Neural cell (in vitro differentiated cells): ENCODE measurements at regions not wholly inside any gene's neighbourhood (a gene's known extent, or its start where the extent isn't known, plus 50 kb on each side); places are given as distances from the start of the nearest gene placed in this dataset.

Experiments used
- H2AFZ ChIP-seq: fragments of 200-600, 300-800 bp; sonication (generic), shearing (Covaris generic); 2 replicates; pipeline ENCODE4 v1.6.0; 2014; ENCODE audit warnings: low read depth, mild to moderate bottlenecking, antibody characterized with exemption, low read length, moderate library complexity
- H3F3A ChIP-seq: fragments of 200-600 bp; shearing (Covaris generic); 2 replicates; pipeline ENCODE4 v1.6.1; 2016; ENCODE audit warnings: mild to moderate bottlenecking, moderate library complexity, mixed read lengths, antibody characterized with exemption, low read length; ENCODE audit not compliant: insufficient read depth, poor library complexity, severe bottlenecking
- H3K27ac ChIP-seq: fragments of 200-600, 300-800 bp; sonication (generic), shearing (Covaris generic); 2 replicates; pipeline ENCODE4 v1.5.1; 2014; ENCODE audit warnings: mild to moderate bottlenecking, low read length, moderate library complexity
- H3K27me3 ChIP-seq: fragments of 300-800, 200-600 bp; sonication (generic), shearing (Covaris generic); 2 replicates; pipeline ENCODE4 v1.6.0; 2014; ENCODE audit warnings: mild to moderate bottlenecking, low read depth, low read length, moderate library complexity; ENCODE audit not compliant: insufficient read depth
- H3K36me3 ChIP-seq: fragments of 300-800, 200-600 bp; sonication (generic), shearing (Covaris generic); 2 replicates; pipeline ENCODE4 v1.5.1; 2014; ENCODE audit warnings: mild to moderate bottlenecking, antibody characterized with exemption, low read length, moderate library complexity; ENCODE audit not compliant: insufficient read depth
- H3K4me2 ChIP-seq: fragments of 300-800, 200-600 bp; sonication (generic), shearing (Covaris generic); 2 replicates; pipeline ENCODE4 v1.6.0; 2014; ENCODE audit warnings: mild to moderate bottlenecking, low read length
- H3K4me3 ChIP-seq: fragments of 300-800, 200-600 bp; sonication (generic), shearing (Covaris generic); 2 replicates; pipeline ENCODE4 v1.5.1; 2014; ENCODE audit warnings: mild to moderate bottlenecking, low read length, moderate library complexity
- H3K79me2 ChIP-seq: fragments of 200-600 bp; shearing (Covaris generic); replicated peaks from 2 replicates; pipeline ENCODE4 v1.6.0; 2014; ENCODE audit warnings: mild to moderate bottlenecking, low read length, moderate library complexity; ENCODE audit not compliant: insufficient read depth
- H3K9ac ChIP-seq: fragments of 300-800, 200-600 bp; sonication (generic), shearing (Covaris generic); 2 replicates; pipeline ENCODE4 v1.6.1; 2016; ENCODE audit warnings: mild to moderate bottlenecking, low read length, mixed read lengths
- H3K9me2 ChIP-seq: fragments of 200-600 bp; shearing (Covaris generic); 2 replicates; pipeline ENCODE4 v1.6.1; 2016; ENCODE audit warnings: mild to moderate bottlenecking, low read length, mixed read lengths; ENCODE audit not compliant: insufficient read depth
- H3K9me3 ChIP-seq: fragments of 200-600, 300-800 bp; sonication (generic), shearing (Covaris generic); 2 replicates; pipeline ENCODE4 v1.6.1; 2016; ENCODE audit warnings: mild to moderate bottlenecking, mixed run types, low read length, moderate library complexity, mixed read lengths
- H4K20me1 ChIP-seq: fragments of 200-600 bp; shearing (Covaris generic); 2 replicates; pipeline ENCODE4 v1.6.1; 2016; ENCODE audit warnings: mild to moderate bottlenecking, mixed run types; ENCODE audit not compliant: insufficient read depth
- EP300 ChIP-seq: fragments of 450-650 bp; conservative IDR thresholded peaks from 2 replicates; pipeline ENCODE4 v1.6.1; 2014; ENCODE audit warnings: antibody characterized with exemption, mild to moderate bottlenecking, moderate library complexity; ENCODE audit not compliant: poor library complexity, severe bottlenecking
- EZH2 ChIP-seq: fragments of 200-600, 300-800 bp; shearing (Covaris generic), sonication (generic); IDR thresholded peaks from 2 replicates; pipeline ENCODE4 v1.6.1; 2014; ENCODE audit warnings: antibody characterized with exemption, low read length, borderline replicate concordance, mild to moderate bottlenecking; ENCODE audit not compliant: insufficient read depth, poor library complexity, severe bottlenecking
- MXI1 ChIP-seq: fragments of 450-650 bp; conservative IDR thresholded peaks from 2 replicates; pipeline ENCODE4 v1.6.1; 2014; ENCODE audit warnings: antibody characterized with exemption, mild to moderate bottlenecking; ENCODE audit not compliant: poor library complexity, severe bottlenecking
- POLR2AphosphoS5 ChIP-seq: IDR thresholded peaks from 2 replicates; pipeline ENCODE4 v1.6.1; 2012
- RAD21 ChIP-seq: fragments of 450-650 bp; conservative IDR thresholded peaks from 2 replicates; pipeline ENCODE4 v1.6.1; 2014; ENCODE audit warnings: antibody characterized with exemption, mild to moderate bottlenecking, moderate library complexity
- SMC3 ChIP-seq: fragments of 450-650 bp; conservative IDR thresholded peaks from 2 replicates; pipeline ENCODE4 v1.6.1; 2014; ENCODE audit warnings: antibody characterized with exemption, mild to moderate bottlenecking, moderate library complexity; ENCODE audit not compliant: poor library complexity
- TAF1 ChIP-seq: IDR thresholded peaks from 2 replicates; pipeline ENCODE4 v1.6.1; 2012; ENCODE audit warnings: low read depth
- TF ChIP-seq, protein P1 (sequence below): fragments of 450-650 bp; IDR thresholded peaks from 2 replicates; pipeline ENCODE4 v1.5.1; 2014; ENCODE audit warnings: antibody characterized with exemption, mild to moderate bottlenecking, moderate library complexity; ENCODE audit not compliant: poor library complexity, severe bottlenecking
- TF ChIP-seq, protein P2 (sequence below): IDR thresholded peaks from 2 replicates; pipeline ENCODE4 v1.6.1; 2012; ENCODE audit warnings: borderline replicate concordance

DNA sequence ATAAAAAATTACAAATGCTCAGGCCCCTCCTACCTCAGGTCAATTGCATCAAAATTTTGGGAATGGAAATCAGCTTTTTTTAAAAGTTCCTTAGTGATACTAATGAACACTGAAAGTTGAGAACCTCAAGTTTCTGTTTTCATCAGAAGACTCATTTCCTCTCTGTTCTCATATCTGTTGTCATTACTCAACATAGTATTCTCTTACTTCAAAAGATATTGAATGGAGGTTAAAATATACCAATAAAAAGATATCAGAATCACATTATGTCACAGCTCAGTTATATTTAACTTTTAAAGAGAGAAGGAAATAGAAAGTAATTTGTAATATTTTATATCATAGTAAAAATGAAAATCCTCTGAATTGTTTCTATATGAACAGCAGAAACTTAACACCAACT is 959.4 kb upstream of the LRRTM1 start:
- Histone ChIP-seq H2AFZ (no peak overlapping the region), H3K9me3 (no peaks in the 10 kb centered on the region), H3K9me2 (no peaks in the 10 kb centered on the region), H3F3A (no peaks in the 10 kb centered on the region), H4K20me1 (no peaks in the 10 kb centered on the region), H3K79me2 (no peaks in the 10 kb centered on the region), H3K4me3 (no peak overlapping the region), H3K27me3 (no peaks in the 10 kb centered on the region), H3K36me3 (no peaks in the 10 kb centered on the region), H3K9ac (no peak overlapping the region), H3K4me2 (no peak overlapping the region), H3K27ac (no peak overlapping the region)
- no peak for TF ChIP-seq RAD21
- TF ChIP-seq, protein P1, sequence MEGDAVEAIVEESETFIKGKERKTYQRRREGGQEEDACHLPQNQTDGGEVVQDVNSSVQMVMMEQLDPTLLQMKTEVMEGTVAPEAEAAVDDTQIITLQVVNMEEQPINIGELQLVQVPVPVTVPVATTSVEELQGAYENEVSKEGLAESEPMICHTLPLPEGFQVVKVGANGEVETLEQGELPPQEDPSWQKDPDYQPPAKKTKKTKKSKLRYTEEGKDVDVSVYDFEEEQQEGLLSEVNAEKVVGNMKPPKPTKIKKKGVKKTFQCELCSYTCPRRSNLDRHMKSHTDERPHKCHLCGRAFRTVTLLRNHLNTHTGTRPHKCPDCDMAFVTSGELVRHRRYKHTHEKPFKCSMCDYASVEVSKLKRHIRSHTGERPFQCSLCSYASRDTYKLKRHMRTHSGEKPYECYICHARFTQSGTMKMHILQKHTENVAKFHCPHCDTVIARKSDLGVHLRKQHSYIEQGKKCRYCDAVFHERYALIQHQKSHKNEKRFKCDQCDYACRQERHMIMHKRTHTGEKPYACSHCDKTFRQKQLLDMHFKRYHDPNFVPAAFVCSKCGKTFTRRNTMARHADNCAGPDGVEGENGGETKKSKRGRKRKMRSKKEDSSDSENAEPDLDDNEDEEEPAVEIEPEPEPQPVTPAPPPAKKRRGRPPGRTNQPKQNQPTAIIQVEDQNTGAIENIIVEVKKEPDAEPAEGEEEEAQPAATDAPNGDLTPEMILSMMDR: no peak
- no peak for TF ChIP-seq EP300
- TF ChIP-seq SMC3: no peak
- no peak for TF ChIP-seq EZH2
- no peak for TF ChIP-seq POLR2AphosphoS5
- no peak for TF ChIP-seq TAF1
- TF ChIP-seq, protein P2, sequence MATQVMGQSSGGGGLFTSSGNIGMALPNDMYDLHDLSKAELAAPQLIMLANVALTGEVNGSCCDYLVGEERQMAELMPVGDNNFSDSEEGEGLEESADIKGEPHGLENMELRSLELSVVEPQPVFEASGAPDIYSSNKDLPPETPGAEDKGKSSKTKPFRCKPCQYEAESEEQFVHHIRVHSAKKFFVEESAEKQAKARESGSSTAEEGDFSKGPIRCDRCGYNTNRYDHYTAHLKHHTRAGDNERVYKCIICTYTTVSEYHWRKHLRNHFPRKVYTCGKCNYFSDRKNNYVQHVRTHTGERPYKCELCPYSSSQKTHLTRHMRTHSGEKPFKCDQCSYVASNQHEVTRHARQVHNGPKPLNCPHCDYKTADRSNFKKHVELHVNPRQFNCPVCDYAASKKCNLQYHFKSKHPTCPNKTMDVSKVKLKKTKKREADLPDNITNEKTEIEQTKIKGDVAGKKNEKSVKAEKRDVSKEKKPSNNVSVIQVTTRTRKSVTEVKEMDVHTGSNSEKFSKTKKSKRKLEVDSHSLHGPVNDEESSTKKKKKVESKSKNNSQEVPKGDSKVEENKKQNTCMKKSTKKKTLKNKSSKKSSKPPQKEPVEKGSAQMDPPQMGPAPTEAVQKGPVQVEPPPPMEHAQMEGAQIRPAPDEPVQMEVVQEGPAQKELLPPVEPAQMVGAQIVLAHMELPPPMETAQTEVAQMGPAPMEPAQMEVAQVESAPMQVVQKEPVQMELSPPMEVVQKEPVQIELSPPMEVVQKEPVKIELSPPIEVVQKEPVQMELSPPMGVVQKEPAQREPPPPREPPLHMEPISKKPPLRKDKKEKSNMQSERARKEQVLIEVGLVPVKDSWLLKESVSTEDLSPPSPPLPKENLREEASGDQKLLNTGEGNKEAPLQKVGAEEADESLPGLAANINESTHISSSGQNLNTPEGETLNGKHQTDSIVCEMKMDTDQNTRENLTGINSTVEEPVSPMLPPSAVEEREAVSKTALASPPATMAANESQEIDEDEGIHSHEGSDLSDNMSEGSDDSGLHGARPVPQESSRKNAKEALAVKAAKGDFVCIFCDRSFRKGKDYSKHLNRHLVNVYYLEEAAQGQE: no peak
- TF ChIP-seq MXI1: no peak

DNA sequence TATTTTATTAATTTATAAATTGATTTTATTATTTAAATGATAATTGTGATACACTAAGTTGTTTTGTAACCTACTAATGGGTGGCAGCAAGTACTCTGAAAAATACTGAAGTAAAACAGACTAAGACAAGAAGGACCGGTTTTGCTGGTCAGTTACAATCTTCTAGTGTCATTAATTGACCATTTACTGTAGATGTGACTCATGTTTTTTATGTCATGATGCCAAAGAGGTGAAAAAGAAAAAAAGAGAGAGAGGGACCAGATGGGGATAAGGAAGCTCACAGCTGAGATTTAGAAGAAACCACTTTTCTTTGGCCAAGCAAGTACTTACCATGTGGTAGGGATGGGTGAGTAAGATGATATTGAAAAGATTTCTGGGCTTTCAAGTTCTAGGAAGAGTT is 955.8 kb upstream of the LRRTM1 start:
- H4K20me1 ChIP-seq: no peaks in the 10 kb centered on the region
- no peak overlapping the region for H3K4me3 ChIP-seq
- H3K9me2 ChIP-seq: no peaks in the 10 kb centered on the region
- H3K9me3 ChIP-seq: no peaks in the 10 kb centered on the region
- H3K79me2 ChIP-seq: no peaks in the 10 kb centered on the region
- no peaks in the 10 kb centered on the region for H3K36me3 ChIP-seq
- TF ChIP-seq SMC3 (no peak), EP300 (no peak), MXI1 (no peak), TAF1 (no peak), RAD21 (no peak)
- TF ChIP-seq, protein P1: no peak
- no peak overlapping the region for H2AFZ ChIP-seq
- H3K9ac ChIP-seq: no peak overlapping the region
- no peaks in the 10 kb centered on the region for H3F3A ChIP-seq
- no peak overlapping the region for H3K27ac ChIP-seq
- no peaks in the 10 kb centered on the region for H3K27me3 ChIP-seq
- no peak overlapping the region for H3K4me2 ChIP-seq
